Bone marrow (tissue), 2 donors: ENCODE measurements at regions not wholly inside any gene's neighbourhood (a gene's known extent, or its start where the extent isn't known, plus 50 kb on each side); places are given as distances from the start of the nearest gene placed in this dataset.

Source experiments
- DNase-seq, 2 donors: peaks; one replicate each; lab custom pipeline; 2025; lab: John Stamatoyannopoulos, UW

- no peak for DNase-seq
Observed at GRCh38 chr12:34344851-34345522, 322.7 kb downstream of the ALG10 start.

GRCh38 chr12:34345801-34346200 lies 323.5 kb downstream of the ALG10 start:
- no peak for DNase-seq

GRCh38 chr12:34346372-34347034 lies 324.2 kb downstream of the ALG10 start:
- DNase-seq: no peak

- no peak for DNase-seq
Observed at GRCh38 chr12:34347367-34347766, 325.1 kb downstream of the ALG10 start.

- no peak for DNase-seq
Observed at GRCh38 chr12:34348064-34348463, 325.8 kb downstream of the ALG10 start.

- no peak for DNase-seq
Observed at GRCh38 chr12:34348836-34349672, 326.8 kb downstream of the ALG10 start.

- DNase-seq: no peak
Observed at GRCh38 chr12:34349673-34349961, 327.3 kb downstream of the ALG10 start.

GRCh38 chr12:34350092-34351041 lies 328.1 kb downstream of the ALG10 start:
- DNase-seq: no peak

GRCh38 chr12:34352098-34352497 lies 329.8 kb downstream of the ALG10 start:
- DNase-seq: no peak

GRCh38 chr12:34354239-34355200 lies 332.2 kb downstream of the ALG10 start:
- DNase-seq: no peak

- DNase-seq: no peak
Observed at GRCh38 chr12:34356233-34356987, 334.1 kb downstream of the ALG10 start.

GRCh38 chr12:34357791-34358190 lies 335.5 kb downstream of the ALG10 start:
- DNase-seq: no peak

- DNase-seq: no peak
Observed at GRCh38 chr12:34358198-34358597, 335.9 kb downstream of the ALG10 start.

- DNase-seq: no peak
Observed at GRCh38 chr12:34361721-34362316, 339.5 kb downstream of the ALG10 start.

- DNase-seq: no peak
Observed at GRCh38 chr12:34363050-34363673, 340.9 kb downstream of the ALG10 start.

- no peak for DNase-seq
Observed at GRCh38 chr12:34368079-34368478, 345.8 kb downstream of the ALG10 start.

- no peak for DNase-seq
Observed at GRCh38 chr12:34371050-34371449, 348.8 kb downstream of the ALG10 start.

GRCh38 chr12:34372003-34372402 lies 349.7 kb downstream of the ALG10 start:
- DNase-seq: no peak

- DNase-seq: no peak
Observed at GRCh38 chr12:34373926-34374325, 351.6 kb downstream of the ALG10 start.
